ENCODE measurements at regions not wholly inside any gene's neighbourhood (a gene's known extent, or its start where the extent isn't known, plus 50 kb on each side); places are given as distances from the start of the nearest gene placed in this dataset.

DNA sequence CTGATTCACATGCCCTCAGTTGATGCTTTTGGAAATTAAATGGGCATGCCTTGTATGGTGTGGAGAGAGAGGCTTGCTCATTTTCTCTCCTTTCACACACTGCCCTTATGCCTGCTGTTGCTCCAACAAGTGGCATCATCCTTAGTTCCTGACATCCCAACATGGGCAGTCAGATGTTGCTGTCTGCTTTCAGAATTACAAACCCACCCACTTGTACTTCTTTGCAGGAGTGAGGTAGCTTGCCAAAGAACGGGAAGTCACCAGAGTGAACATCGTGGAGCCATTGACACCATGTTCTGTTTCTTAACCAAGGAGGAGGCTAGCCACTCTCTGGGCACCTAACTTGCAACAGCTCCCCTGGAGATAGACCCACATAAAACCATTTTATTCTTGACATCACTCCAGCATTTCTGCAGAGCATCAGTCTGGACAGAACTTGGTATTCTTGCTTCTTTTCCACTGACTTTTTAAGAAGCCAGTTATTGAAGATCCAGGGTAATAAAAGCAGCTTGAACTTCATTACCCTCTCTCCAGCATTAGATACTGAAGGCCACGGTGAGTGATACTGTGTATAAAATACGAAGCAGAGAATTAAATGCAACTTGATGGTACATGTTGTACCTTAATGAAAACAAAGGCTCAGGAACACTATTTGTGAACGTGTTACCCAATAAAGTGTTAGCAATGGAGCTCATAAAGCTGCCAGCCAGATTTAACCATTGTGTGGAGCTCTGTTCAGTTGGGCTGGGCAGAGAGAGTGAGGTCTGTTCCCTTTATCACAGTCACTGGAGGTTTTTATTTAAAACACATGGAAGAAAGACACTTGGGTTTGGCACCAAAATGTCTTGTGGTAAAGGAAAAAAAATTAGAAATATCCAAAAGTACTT lies 195.8 kb upstream of the HABP2 start:
- TF ChIP-seq, protein P1, sequence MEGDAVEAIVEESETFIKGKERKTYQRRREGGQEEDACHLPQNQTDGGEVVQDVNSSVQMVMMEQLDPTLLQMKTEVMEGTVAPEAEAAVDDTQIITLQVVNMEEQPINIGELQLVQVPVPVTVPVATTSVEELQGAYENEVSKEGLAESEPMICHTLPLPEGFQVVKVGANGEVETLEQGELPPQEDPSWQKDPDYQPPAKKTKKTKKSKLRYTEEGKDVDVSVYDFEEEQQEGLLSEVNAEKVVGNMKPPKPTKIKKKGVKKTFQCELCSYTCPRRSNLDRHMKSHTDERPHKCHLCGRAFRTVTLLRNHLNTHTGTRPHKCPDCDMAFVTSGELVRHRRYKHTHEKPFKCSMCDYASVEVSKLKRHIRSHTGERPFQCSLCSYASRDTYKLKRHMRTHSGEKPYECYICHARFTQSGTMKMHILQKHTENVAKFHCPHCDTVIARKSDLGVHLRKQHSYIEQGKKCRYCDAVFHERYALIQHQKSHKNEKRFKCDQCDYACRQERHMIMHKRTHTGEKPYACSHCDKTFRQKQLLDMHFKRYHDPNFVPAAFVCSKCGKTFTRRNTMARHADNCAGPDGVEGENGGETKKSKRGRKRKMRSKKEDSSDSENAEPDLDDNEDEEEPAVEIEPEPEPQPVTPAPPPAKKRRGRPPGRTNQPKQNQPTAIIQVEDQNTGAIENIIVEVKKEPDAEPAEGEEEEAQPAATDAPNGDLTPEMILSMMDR (IDR thresholded peaks at IDR 0.05), result no peak
- no peak for DNase-seq
- Histone ChIP-seq H3K36me3 (no peaks in the 10 kb centered on the region), H3K4me1 (peaks cover 0 to 21% (median 1%) of the 10 kb centered on the region in 4 donors), H3K27me3 (no peaks in the 10 kb centered on the region), H3K4me3 (no peak overlapping the region), H3K27ac (no peak overlapping the region), H3K9me3 (no peaks in the 10 kb centered on the region)
- intact Hi-C loops (cut with DNase I; ENCODE audit: low total_unique reads), result no loop called here

- peaks cover 0 to 28% (median 7%) of the 10 kb centered on the region in 4 donors for H3K4me1 ChIP-seq
- no peak for DNase-seq
- H3K36me3 ChIP-seq, result no peaks in the 10 kb centered on the region
- no peak overlapping the region for H3K4me3 ChIP-seq
- intact Hi-C loops (cut with DNase I; ENCODE audit: low total_unique reads), result no loop called here
- TF ChIP-seq, protein P1 (IDR thresholded peaks at IDR 0.05), result no peak
- H3K27me3 ChIP-seq, result no peaks in the 10 kb centered on the region
- H3K9me3 ChIP-seq, result no peaks in the 10 kb centered on the region
- H3K27ac ChIP-seq, result no peak overlapping the region
Observed at GRCh38 chr10:113357681-113358300, 195.1 kb upstream of the HABP2 start.

- intact Hi-C loops (cut with DNase I; ENCODE audit: low total_unique reads), result no loop called here
- no peak overlapping the region for H3K27ac ChIP-seq
- TF ChIP-seq, protein P1 (IDR thresholded peaks at IDR 0.05), result no peak
- no peaks in the 10 kb centered on the region for H3K36me3 ChIP-seq
- H3K27me3 ChIP-seq, result no peaks in the 10 kb centered on the region
- no peak overlapping the region for H3K4me3 ChIP-seq
- H3K9me3 ChIP-seq, result no peaks in the 10 kb centered on the region
- no peak for DNase-seq
- H3K4me1 ChIP-seq, result peaks cover 0 to 45% (median 19%) of the 10 kb centered on the region in 4 donors
Observed at GRCh38 chr10:113359655-113360054, 193.2 kb upstream of the HABP2 start.

GRCh38 chr10:113360870-113361269 lies 192.0 kb upstream of the HABP2 start:
- intact Hi-C loops (cut with DNase I; ENCODE audit: low total_unique reads), result no loop called here

GRCh38 chr10:113362645-113363091 lies 190.2 kb upstream of the HABP2 start:
- Histone ChIP-seq H3K27me3 (no peaks in the 10 kb centered on the region), H3K4me3 (peak overlapping the region in 1 of 2 donors; percentile 3), H3K9me3 (peaks cover 0 to 6% (median 3%) of the 10 kb centered on the region in 3 donors), H3K36me3 (no peaks in the 10 kb centered on the region), H3K4me1 (peaks cover 0 to 42% (median 19%) of the 10 kb centered on the region in 4 donors), H3K27ac (peak overlapping the region; percentile 55 to 67)
- TF ChIP-seq, protein P1 (IDR thresholded peaks at IDR 0.05), result no peak
- intact Hi-C loops (cut with DNase I; ENCODE audit: low total_unique reads), result no loop called here
- DNase-seq, result peak; percentile 76 to 78

More at GRCh38 chr10:113360870-113361269, 192.0 kb upstream of the HABP2 start:
- Histone ChIP-seq H3K9me3 (peaks cover 0 to 5% (median 3%) of the 10 kb centered on the region in 3 donors), H3K27ac (peak overlapping the region; percentile 55 to 67), H3K4me1 (peaks cover 0 to 45% (median 19%) of the 10 kb centered on the region in 4 donors), H3K36me3 (no peaks in the 10 kb centered on the region), H3K27me3 (no peaks in the 10 kb centered on the region), H3K4me3 (no peak overlapping the region)
- TF ChIP-seq, protein P1 (IDR thresholded peaks at IDR 0.05), result no peak
- DNase-seq, result no peak

Data from tibial artery (tissue), 4 donors.